ENCODE measurements at regions not wholly inside any gene's neighbourhood (a gene's known extent, or its start where the extent isn't known, plus 50 kb on each side); places are given as distances from the start of the nearest gene placed in this dataset.

- no peak for TF ChIP-seq CTCF (IDR thresholded peaks at IDR 0.05; ENCODE audit: insufficient read depth, low read length)
- no peak for TF ChIP-seq REST (IDR thresholded peaks at IDR 0.05; ENCODE audit: insufficient replicate concordance, low read depth)
Observed at GRCh38 chr12:13697973-13698372, 283.4 kb downstream of the GRIN2B start.
